ENCODE measurements at regions not wholly inside any gene's neighbourhood (a gene's known extent, or its start where the extent isn't known, plus 50 kb on each side); places are given as distances from the start of the nearest gene placed in this dataset.

- H3K4me3 Mint-ChIP-seq = no peak overlapping the region
- ATAC-seq (no peak), DNase-seq (ENCODE audit: low spot score) (no peak)
- H3K27ac Mint-ChIP-seq = no peak overlapping the region
- no peaks in the 10 kb centered on the region for H3K27me3 Mint-ChIP-seq (ENCODE audit: low read depth)
- H3K36me3 Mint-ChIP-seq = no peaks in the 10 kb centered on the region
- ChIA-PET POLR2A (no interaction called here), CTCF (no interaction called here)
- H3K9me3 Mint-ChIP-seq = no peaks in the 10 kb centered on the region
- H3K4me1 Mint-ChIP-seq = peaks cover 31% of the 10 kb centered on the region
- TF ChIP-seq TEAD4 (CRISPR knock-in tag; IDR thresholded peaks at IDR 0.05) (no peak), HMGA2 (CRISPR knock-in tag; IDR thresholded peaks at IDR 0.05) (no peak), SMAD3 (CRISPR knock-in tag; IDR thresholded peaks at IDR 0.05; ENCODE audit: borderline replicate concordance) (no peak), PRDM15 (CRISPR knock-in tag; IDR thresholded peaks at IDR 0.05) (no peak), MXD4 (CRISPR knock-in tag; IDR thresholded peaks at IDR 0.05; ENCODE audit: borderline replicate concordance) (no peak), MAX (CRISPR knock-in tag; IDR thresholded peaks at IDR 0.05) (no peak), CREM (CRISPR knock-in tag; IDR thresholded peaks at IDR 0.05) (no peak), ZNF671 (CRISPR knock-in tag; IDR thresholded peaks at IDR 0.05) (no peak), ZNF219 (CRISPR knock-in tag; IDR thresholded peaks at IDR 0.05; ENCODE audit: borderline replicate concordance) (no peak), ZNF263 (CRISPR knock-in tag; IDR thresholded peaks at IDR 0.05; ENCODE audit: low read depth) (no peak), RELA (CRISPR knock-in tag; IDR thresholded peaks at IDR 0.05; ENCODE audit: borderline replicate concordance) (no peak), USF2 (CRISPR knock-in tag; IDR thresholded peaks at IDR 0.05) (no peak), E2F1 (CRISPR knock-in tag; IDR thresholded peaks at IDR 0.05) (no peak)
- TF ChIP-seq, protein P1, sequence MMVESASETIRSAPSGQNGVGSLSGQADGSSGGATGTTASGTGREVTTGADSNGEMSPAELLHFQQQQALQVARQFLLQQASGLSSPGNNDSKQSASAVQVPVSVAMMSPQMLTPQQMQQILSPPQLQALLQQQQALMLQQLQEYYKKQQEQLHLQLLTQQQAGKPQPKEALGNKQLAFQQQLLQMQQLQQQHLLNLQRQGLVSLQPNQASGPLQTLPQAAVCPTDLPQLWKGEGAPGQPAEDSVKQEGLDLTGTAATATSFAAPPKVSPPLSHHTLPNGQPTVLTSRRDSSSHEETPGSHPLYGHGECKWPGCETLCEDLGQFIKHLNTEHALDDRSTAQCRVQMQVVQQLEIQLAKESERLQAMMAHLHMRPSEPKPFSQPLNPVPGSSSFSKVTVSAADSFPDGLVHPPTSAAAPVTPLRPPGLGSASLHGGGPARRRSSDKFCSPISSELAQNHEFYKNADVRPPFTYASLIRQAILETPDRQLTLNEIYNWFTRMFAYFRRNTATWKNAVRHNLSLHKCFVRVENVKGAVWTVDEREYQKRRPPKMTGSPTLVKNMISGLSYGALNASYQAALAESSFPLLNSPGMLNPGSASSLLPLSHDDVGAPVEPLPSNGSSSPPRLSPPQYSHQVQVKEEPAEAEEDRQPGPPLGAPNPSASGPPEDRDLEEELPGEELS (CRISPR knock-in tag; IDR thresholded peaks at IDR 0.05) = no peak
Measured at GRCh38 chr14:50058113-50058512, 58.3 kb downstream of the VCPKMT start.

Small RNAs in the stretch of these regions (microRNA-seq; reads per million reads assigned to microRNA genes)
- 1.4 reads per million for gene MIR6076 (ENCODE audit: borderline number of aligned reads)
